Activated naive CD4-positive, alpha-beta T cell treated with anti-CD3 and anti-CD28 coated beads, Interleukin-2, amount 10 ng/mL, durations not matched to agents 7 days and 5 days (primary cell): ENCODE measurements at regions not wholly inside any gene's neighbourhood (a gene's known extent, or its start where the extent isn't known, plus 50 kb on each side); places are given as distances from the start of the nearest gene placed in this dataset.
"Not testable (repeated sequence)": the region's sequence is repeated elsewhere in the genome, so short reads cannot be mapped to it uniquely, and the experiment has no call there.

Source experiments
- CTCF ChIA-PET: fragments of 350-600 bp; sonication (Branson Sonifier 250); formaldehyde crosslinking; loops from one replicate; lab custom pipeline; 2021; ENCODE audit warnings: antibody characterized with exemption; lab: Charles Lee
- DNase-seq: peaks from one replicate; pipeline ENCODE4 v3.0.0-alpha.2; 2020
- H3K27ac Mint-ChIP-seq: one replicate; pipeline ENCODE4 v1.8.0; 2021; ENCODE audit warnings: mild to moderate bottlenecking, moderate library complexity, mixed read lengths
- H3K27me3 Mint-ChIP-seq: one replicate; pipeline ENCODE4 v1.8.0; 2021; ENCODE audit warnings: mild to moderate bottlenecking, mixed read lengths
- H3K36me3 Mint-ChIP-seq: one replicate; pipeline ENCODE4 v1.8.0; 2021; ENCODE audit warnings: mixed read lengths
- H3K4me1 Mint-ChIP-seq: one replicate; pipeline ENCODE4 v1.8.0; 2021; ENCODE audit warnings: mixed read lengths
- H3K4me3 Mint-ChIP-seq: one replicate; pipeline ENCODE4 v1.8.0; 2021; ENCODE audit warnings: mild to moderate bottlenecking, moderate library complexity, mixed read lengths
- H3K9me3 Mint-ChIP-seq: one replicate; pipeline ENCODE4 v1.8.0; 2021; ENCODE audit warnings: mixed read lengths

DNA sequence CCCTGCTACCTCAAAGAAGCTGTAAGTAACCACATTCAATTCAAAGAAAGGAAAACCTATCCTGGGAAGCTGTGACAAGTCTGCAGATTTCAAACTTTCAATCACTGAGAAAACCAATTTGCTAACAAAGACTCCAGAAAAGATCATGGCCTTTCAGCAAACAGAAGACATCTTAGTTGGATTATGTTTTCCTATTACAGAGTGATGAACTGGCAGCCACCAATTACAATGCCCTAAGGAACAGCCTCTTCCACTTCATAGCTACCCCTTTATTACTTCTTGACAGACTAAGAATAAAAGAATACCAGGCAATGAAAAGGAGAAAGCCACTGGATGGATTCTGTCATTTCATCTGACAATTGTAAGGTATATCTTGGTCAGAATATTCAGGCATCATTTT is 128.2 kb upstream of the RASEF start:
- H3K27ac Mint-ChIP-seq = no peak overlapping the region
- no peak for DNase-seq
- CTCF ChIA-PET = no interaction called here
- no peaks in the 10 kb centered on the region for H3K4me1 Mint-ChIP-seq
- H3K9me3 Mint-ChIP-seq = no peaks in the 10 kb centered on the region
- no peaks in the 10 kb centered on the region for H3K36me3 Mint-ChIP-seq
- no peaks in the 10 kb centered on the region for H3K27me3 Mint-ChIP-seq
- no peak overlapping the region for H3K4me3 Mint-ChIP-seq

DNA sequence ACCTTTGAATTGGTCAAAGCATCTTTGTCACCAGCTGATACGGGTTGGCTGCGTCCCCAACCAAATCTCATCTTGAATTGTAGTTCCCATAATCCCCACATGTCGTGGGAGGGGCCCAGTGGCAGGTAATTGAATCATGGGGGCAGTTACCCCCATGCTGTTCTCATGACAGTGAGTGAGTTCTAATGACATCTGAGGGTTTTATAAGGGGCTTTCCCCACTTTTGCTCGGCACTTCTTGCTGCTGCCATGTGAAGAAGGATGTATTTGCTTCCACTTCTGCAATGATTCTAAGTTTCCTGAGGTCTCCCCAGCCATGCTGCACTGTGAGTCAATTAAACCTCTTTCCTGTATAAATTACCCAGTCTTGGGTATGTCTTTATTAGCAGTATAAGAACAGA is 126.1 kb upstream of the RASEF start:
- H3K9me3 Mint-ChIP-seq, H3K27me3 Mint-ChIP-seq, H3K27ac Mint-ChIP-seq, H3K4me3 Mint-ChIP-seq, DNase-seq, CTCF ChIA-PET, H3K36me3 Mint-ChIP-seq, H3K4me1 Mint-ChIP-seq: not testable (repeated sequence)

DNA sequence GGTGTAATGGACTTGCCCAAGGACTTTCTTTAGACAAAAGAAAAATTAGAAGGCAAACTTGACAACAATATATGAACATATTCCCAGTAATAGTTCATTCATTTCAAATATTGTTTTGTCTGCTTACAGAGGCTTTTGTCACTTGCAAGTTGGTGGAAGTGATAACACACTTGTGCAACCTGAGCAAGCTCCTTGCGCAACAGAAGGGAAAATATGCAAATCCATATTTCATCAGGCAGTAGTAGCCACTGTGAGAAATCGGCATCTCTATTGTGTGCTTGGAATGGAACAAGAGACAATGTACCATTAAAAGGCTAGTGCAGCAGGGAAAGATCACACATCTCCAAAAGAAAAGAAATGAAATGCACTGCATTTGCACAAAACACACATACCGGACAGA is 125.3 kb upstream of the RASEF start:
- H3K27me3 Mint-ChIP-seq = no peaks in the 10 kb centered on the region
- no peaks in the 10 kb centered on the region for H3K4me1 Mint-ChIP-seq
- H3K27ac Mint-ChIP-seq = no peak overlapping the region
- no peak for DNase-seq
- CTCF ChIA-PET = no interaction called here
- no peaks in the 10 kb centered on the region for H3K36me3 Mint-ChIP-seq
- H3K9me3 Mint-ChIP-seq = no peaks in the 10 kb centered on the region
- H3K4me3 Mint-ChIP-seq = no peak overlapping the region

DNA sequence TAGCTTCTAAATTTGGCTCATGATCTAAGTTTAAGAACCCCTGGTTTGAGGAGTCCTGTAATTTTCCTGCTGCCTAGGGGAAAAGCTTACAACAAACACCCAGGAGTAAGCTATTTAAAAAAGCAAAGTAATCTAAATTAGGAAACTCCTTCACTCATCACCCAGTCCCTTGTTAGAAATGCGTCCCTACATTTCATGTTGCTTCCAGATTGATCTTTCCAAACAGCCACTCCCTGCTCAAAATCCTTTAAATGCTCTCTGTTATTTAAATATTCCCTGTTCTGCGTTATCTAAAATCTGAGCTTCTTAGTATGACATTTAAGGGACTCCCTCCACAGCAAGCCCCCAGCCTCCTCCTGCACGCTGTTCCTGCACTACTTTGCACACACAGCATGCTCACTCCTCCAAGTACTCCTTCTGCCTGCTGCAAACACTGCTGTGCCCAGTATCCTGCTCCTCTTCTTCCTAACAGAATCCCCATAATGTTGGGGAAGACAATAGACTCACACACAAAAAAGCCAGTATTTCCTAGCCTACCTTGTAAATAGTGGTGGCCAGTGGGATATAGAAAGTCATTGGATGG is 123.3 kb upstream of the RASEF start:
- CTCF ChIA-PET = no interaction called here
- Mint-ChIP-seq H3K27ac (no peak overlapping the region), H3K9me3 (no peaks in the 10 kb centered on the region), H3K27me3 (no peaks in the 10 kb centered on the region), H3K4me3 (no peak overlapping the region), H3K4me1 (no peaks in the 10 kb centered on the region), H3K36me3 (no peaks in the 10 kb centered on the region)
- no peak for DNase-seq

DNA sequence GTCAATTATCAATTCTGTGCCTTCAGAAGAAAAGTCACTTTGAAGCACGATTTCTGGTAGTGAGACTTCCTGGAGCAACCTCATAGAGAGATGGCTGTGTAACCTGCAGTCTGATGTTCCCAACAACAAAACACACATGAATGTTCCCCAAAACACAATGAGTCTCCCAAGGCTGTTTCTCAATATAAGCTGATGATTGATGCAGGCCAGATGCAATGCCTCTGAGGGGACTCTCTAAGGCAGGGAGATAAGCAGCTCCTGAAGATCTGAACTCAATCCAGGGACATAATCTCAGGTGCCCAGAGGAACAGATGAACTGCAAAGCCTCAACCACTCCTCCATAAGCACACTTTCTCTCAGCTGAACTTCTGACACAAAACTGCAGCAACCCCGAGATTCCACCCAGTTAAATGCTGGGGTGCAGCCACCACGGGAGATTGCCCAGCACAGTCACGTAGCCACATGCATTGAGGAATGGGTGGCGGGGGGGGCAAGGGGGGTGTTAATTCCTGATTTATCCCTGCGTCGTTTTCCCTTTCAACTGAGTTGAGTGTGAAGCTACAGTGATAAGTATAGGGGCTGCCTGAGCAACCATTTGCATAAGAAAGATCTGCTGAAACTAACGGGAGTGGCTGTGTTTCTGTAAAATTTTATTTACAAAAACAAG is 122.7 kb upstream of the RASEF start:
- no peaks in the 10 kb centered on the region for H3K27me3 Mint-ChIP-seq
- no peak overlapping the region for H3K4me3 Mint-ChIP-seq
- CTCF ChIA-PET = no interaction called here

DNA sequence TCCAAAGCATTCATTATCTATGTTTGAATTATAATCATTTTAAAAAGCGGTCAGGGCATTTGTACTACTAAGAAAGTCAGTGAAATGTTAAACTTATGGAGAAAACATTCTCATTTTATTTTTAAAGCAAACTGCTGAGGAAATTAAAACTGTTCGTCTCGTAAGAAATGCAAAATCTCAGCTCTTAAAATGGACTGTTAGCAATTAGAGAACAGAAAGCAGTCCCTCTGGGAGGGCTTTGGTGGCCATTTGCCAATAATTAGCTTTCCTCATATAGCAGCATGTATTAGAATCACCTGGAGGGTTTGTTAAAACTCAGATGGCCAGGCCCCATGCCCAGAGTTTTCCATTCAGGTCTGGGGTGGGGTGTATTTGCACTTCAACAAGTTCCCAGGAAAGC is 120.7 kb upstream of the RASEF start:
- H3K4me1 Mint-ChIP-seq = no peaks in the 10 kb centered on the region
- CTCF ChIA-PET = no interaction called here
- no peak overlapping the region for H3K27ac Mint-ChIP-seq
- H3K4me3 Mint-ChIP-seq = no peak overlapping the region
- no peaks in the 10 kb centered on the region for H3K27me3 Mint-ChIP-seq
- no peaks in the 10 kb centered on the region for H3K36me3 Mint-ChIP-seq
- no peaks in the 10 kb centered on the region for H3K9me3 Mint-ChIP-seq
- DNase-seq = no peak

More for the DNA sequence above, 122.7 kb upstream of the RASEF start:
- Mint-ChIP-seq H3K9me3 (no peaks in the 10 kb centered on the region), H3K4me1 (no peaks in the 10 kb centered on the region), H3K36me3 (no peaks in the 10 kb centered on the region), H3K27ac (no peak overlapping the region)
- DNase-seq = no peak

DNA sequence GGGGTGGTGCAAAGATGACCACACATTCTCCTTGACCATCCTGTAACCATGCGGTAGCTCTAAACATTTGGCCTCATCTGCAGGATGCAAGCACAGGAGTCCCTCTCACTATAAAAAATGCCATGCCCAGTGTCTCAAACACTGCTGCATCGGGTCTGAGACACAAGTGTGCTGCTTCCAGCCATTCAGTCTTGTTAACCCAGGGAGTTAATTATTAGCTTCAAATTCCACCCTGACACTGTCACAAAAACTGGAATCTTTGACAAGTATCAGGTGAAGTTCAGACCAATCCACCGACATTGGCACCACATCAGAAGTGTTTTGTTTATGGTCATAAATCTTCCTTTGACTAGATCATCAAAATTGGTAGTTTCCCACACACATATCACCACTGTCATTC is 119.1 kb upstream of the RASEF start:
- Mint-ChIP-seq H3K9me3 (no peaks in the 10 kb centered on the region), H3K27me3 (no peaks in the 10 kb centered on the region), H3K4me3 (no peak overlapping the region), H3K27ac (no peak overlapping the region), H3K36me3 (no peaks in the 10 kb centered on the region), H3K4me1 (no peaks in the 10 kb centered on the region)
- CTCF ChIA-PET = no interaction called here
- DNase-seq = no peak

DNA sequence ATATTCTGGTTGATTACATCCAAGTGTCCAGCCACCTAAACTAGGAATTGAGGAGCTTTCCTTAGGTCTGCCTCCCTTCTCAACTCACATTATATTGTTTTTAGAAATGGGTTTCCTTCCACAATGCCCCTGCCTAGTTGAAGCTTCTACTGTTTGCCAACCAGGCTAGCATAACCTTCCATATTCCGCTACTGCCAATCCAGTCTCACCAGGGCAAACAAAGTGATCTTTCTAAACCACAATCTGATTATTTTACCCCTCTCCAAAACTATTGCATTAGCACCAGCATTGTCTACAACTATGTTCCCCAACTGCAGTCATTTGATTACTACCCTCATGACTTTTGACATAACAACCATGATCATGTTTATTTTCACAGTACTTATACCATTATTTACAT is 115.8 kb upstream of the RASEF start:
- DNase-seq = no peak
- CTCF ChIA-PET = interaction anchor here (1.0 kb wide), 1 partner anchor 155 kb away, joined by 3 read pairs; no protein-coding TSS in a partner anchor
- Mint-ChIP-seq H3K36me3 (no peaks in the 10 kb centered on the region), H3K27ac (no peak overlapping the region), H3K9me3 (no peaks in the 10 kb centered on the region), H3K27me3 (no peaks in the 10 kb centered on the region), H3K4me1 (no peaks in the 10 kb centered on the region), H3K4me3 (no peak overlapping the region)

DNA sequence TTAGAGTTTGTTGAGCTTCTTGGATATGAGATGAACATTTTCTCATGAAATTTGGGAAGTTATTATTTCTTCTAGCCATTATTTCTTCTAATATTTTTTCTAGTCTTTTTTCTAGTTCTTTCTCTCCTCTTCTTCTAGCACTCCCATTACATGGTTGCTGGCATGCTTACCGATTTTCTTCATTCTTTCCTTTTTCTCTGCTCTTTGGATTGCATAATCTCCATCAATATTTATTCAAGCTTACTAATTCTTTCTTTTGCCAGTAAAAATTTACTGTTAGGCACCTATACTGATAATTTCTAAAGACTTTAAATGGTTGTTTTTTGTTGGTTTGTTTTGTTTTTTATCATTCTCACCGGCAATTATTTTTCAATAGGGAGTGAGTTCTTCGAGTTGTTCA is 114.8 kb upstream of the RASEF start:
- no peaks in the 10 kb centered on the region for H3K27me3 Mint-ChIP-seq
- DNase-seq = no peak
- CTCF ChIA-PET = no interaction called here
- H3K9me3 Mint-ChIP-seq = peaks cover 4% of the 10 kb centered on the region
- no peak overlapping the region for H3K4me3 Mint-ChIP-seq
- H3K4me1 Mint-ChIP-seq = no peaks in the 10 kb centered on the region
- no peaks in the 10 kb centered on the region for H3K36me3 Mint-ChIP-seq
- H3K27ac Mint-ChIP-seq = no peak overlapping the region

DNA sequence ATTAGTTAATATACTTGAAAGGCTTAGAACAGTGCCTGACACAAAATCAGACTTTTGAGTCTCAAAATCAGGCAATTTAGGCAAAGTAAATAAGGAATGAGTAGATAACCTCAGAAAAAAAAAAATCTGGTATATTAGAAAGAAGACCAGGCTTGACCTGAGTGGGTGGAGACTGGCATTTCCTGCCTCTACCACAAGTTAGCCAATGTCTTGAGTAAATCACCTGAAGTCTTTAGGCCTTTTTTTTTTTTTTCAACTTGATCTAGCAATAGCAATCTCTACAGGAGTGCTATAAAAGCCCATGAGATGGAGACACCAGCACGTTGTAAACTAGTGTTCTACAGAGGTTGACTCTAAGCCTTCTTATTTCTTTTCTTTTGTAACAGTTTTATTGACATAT is 104.2 kb upstream of the RASEF start:
- no peak for DNase-seq
- CTCF ChIA-PET = no interaction called here
- H3K27ac Mint-ChIP-seq = no peak overlapping the region

DNA sequence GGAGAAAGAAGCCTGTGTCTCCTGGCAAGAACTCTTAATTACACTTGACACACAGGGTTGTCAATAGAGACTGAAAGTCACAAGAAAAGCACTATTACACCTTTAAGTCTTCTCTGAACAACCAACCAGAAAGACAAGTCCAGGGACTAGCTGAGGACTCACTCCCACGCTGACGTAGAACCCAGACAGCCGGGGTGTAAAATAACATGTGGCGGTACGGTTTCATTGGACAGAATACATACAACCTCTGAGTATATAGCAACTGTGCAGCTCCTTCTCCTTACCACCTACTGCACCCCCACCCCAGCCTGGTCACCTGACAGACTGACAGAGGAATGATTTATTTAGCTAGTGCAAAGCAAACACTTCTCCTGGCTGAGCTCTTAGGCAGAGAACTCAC is 103.4 kb upstream of the RASEF start:
- Mint-ChIP-seq H3K36me3 (no peaks in the 10 kb centered on the region), H3K4me3 (no peak overlapping the region), H3K27ac (no peak overlapping the region), H3K9me3 (peaks cover 2% of the 10 kb centered on the region), H3K27me3 (no peaks in the 10 kb centered on the region), H3K4me1 (no peaks in the 10 kb centered on the region)
- DNase-seq = no peak
- CTCF ChIA-PET = no interaction called here

More for the DNA sequence above, 104.2 kb upstream of the RASEF start:
- Mint-ChIP-seq H3K4me3 (no peak overlapping the region), H3K9me3 (no peaks in the 10 kb centered on the region), H3K36me3 (no peaks in the 10 kb centered on the region), H3K4me1 (no peaks in the 10 kb centered on the region), H3K27me3 (no peaks in the 10 kb centered on the region)

DNA sequence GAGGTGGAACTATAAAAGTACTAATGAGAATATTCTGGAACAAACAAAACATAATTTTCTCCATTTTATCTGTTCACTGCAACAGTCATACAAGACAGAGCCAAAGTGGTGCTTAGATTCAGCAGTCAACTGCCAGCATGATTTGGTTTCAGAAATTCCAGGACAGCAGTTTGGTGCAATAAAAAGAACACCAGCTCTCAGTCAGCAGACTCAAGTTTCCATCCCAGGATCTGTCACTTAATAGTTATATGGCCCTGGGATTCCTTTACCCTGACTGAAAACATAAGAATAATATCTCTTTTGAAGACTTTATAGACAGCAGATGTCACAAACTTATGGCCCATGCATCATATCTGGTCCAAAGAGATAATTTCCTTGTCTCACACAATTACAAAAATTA is 92.8 kb upstream of the RASEF start:
- no peak overlapping the region for H3K4me3 Mint-ChIP-seq
- no peaks in the 10 kb centered on the region for H3K4me1 Mint-ChIP-seq
- CTCF ChIA-PET = no interaction called here
- H3K9me3 Mint-ChIP-seq = peaks cover 7% of the 10 kb centered on the region
- no peak for DNase-seq
- H3K27ac Mint-ChIP-seq = no peak overlapping the region
- H3K27me3 Mint-ChIP-seq = no peaks in the 10 kb centered on the region
- no peaks in the 10 kb centered on the region for H3K36me3 Mint-ChIP-seq

DNA sequence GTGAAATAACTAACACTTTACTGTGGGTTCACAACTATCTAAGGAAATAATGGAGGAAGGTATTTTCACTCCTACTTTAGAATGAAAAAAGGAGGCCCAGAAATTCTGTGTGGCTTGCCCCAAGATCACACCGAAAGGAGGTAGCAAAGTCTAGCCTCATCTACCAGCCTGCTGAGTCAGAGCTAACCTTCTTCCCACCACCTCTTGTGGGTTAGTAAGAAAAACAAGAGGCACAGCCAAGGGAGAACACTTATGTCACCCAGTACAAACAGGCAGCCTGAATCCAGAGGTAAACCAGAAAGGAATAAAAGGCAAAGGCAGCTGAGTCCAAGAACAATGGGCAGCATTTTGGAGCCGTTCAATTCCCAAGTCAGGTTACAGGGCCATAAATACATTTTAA is 91.9 kb upstream of the RASEF start:
- no peaks in the 10 kb centered on the region for H3K27me3 Mint-ChIP-seq
- CTCF ChIA-PET = no interaction called here
- peaks cover 2% of the 10 kb centered on the region for H3K9me3 Mint-ChIP-seq
- no peak for DNase-seq
- H3K4me1 Mint-ChIP-seq = no peaks in the 10 kb centered on the region
- no peak overlapping the region for H3K27ac Mint-ChIP-seq
- H3K4me3 Mint-ChIP-seq = no peak overlapping the region
- no peaks in the 10 kb centered on the region for H3K36me3 Mint-ChIP-seq

DNA sequence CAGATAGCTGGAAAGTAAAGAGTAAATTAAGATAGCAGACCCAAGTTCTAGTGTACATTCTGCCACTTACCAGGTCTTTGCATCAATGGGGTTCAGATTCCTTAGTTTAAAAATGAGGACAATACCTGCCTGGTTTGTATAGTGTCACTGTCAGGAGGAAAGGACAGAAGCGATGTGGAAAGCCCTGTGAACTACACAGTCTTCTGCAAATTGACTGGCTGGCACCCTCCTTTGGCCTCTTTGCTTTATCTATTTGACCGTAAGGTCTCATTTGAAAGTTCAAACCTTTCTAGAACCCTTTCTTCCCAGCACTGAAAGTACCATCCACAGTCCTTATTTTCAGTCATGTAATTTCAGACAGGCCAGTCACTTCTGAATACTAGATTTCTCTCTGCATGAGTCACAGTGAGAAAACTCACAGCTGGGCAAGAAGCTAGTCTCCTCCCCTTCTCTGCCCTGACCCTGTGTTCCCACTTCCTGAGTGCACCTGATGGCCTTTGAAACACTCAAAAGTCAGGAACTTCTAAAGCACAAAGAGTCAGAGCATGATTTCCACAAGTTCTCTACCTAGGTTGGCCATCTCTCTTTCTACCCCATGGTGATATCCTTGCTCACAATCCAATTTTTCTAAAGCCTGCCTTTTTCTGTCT is 91.3 kb upstream of the RASEF start:
- CTCF ChIA-PET = no interaction called here
- Mint-ChIP-seq H3K9me3 (peaks cover 2% of the 10 kb centered on the region), H3K4me3 (no peak overlapping the region), H3K4me1 (no peaks in the 10 kb centered on the region), H3K27ac (no peak overlapping the region), H3K27me3 (no peaks in the 10 kb centered on the region), H3K36me3 (no peaks in the 10 kb centered on the region)
- DNase-seq = no peak

DNA sequence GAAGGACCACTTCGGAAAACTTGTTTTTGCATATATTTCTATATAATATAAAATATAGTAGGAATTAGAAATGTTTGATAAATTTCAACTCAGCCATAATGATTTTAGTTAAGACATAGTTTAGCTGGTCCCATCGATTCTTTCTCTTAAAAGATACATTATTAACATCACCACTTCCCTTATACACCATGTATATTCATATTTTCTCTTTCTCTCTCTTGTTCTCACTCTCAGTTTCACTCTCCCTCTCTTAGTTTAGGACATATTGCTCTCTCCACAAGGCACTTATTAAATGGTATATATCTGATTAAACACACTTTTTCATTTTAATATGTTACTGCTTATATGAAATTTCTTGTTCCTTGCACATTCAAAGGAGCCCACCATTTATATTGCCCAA is 90.1 kb upstream of the RASEF start:
- DNase-seq = no peak
- Mint-ChIP-seq H3K9me3 (peaks cover 2% of the 10 kb centered on the region), H3K4me3 (no peak overlapping the region), H3K4me1 (no peaks in the 10 kb centered on the region), H3K36me3 (no peaks in the 10 kb centered on the region), H3K27me3 (no peaks in the 10 kb centered on the region), H3K27ac (no peak overlapping the region)
- CTCF ChIA-PET = no interaction called here
